ENCODE measurements at regions not wholly inside any gene's neighbourhood (a gene's known extent, or its start where the extent isn't known, plus 50 kb on each side); places are given as distances from the start of the nearest gene placed in this dataset.

DNA sequence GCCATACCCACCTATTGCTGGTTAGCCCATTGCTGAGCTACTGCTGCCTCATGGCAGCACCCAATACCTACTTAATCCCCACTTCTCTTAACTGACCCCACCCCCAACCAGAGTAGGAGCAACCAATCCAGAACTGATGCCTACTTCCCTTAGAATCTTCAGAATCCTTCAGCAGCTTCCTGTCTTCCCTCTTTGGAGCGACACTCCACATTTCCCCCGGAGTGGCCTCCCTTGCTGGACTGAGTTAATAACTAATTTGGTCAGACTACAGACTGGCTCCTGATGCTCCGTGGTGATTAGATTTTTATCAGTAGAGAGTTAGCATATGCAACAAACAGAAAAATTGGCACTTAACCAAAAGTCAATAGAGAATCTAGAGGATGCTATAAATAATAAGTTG lies 51.2 kb upstream of the UBR2 start:
- DNase-seq (ENCODE audit: low read depth) = no peak

DNA sequence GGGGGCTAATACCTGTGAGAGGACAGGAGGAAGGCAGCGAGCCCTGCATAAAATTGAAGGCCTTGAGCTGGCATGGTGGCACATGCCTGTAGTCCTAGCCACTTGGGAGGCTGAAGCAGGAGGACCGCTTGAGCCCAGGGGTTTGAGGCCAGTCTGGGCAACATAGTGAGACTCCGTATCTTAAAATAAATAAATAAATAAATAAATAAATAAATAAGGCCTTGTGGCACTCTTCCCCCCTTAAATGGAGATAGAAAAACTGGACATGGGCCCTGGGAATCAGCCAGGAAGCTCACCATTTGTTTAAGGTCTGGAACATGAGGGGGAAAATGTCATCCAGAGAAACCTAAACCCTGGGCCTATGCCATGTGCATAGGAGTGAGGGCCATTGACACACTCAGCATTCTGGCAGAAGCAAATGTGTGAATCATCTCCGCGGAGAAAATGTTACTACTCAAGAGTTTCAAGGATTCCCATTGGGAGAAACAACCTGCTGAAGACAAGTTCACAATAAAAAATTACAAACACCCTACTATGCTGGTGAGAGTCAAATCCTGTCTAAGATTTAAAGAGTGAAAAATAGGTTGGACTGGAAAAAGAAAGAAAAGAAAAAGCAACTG lies 51.9 kb upstream of the UBR2 start:
- DNase-seq (ENCODE audit: low read depth) = no peak

DNA sequence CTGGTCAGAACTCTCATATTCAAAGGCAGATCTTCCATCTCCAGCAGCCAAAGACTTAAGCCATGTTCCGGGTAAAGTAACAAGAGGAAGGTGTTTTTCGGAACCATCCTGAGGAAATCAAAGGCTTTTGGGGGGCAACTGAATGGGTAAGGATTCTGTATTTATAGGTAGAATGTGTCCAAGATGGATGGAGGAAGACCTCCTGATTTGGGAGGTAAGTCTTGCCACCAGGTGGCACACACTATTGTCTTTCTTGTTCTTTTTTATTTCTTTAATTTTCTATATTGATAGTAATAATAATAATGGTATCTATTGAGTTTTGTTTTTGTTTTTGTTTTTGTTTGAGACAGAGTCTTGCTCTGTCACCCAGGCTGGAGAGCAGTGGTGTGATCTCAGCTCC lies 53.0 kb upstream of the UBR2 start:
- DNase-seq (ENCODE audit: low read depth) = no peak

DNA sequence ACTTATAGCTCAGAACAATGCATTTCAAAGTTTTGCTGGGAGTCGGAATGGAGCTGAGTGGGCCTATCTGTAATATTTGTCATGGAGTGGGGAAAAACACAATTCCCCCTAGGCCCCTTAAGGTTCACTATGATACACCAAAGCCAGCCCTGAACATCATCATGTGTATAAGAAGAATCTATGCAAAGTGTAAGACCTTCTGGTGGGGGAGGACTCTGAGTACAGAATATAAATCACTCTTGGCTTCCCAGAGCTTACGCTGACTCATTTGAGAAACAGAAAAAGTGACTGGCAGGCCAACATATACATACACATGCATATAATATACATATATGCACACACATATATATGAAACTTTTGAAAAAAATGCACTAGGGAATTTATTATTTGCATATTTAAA lies 54.1 kb upstream of the UBR2 start:
- DNase-seq (ENCODE audit: low read depth) = no peak

DNA sequence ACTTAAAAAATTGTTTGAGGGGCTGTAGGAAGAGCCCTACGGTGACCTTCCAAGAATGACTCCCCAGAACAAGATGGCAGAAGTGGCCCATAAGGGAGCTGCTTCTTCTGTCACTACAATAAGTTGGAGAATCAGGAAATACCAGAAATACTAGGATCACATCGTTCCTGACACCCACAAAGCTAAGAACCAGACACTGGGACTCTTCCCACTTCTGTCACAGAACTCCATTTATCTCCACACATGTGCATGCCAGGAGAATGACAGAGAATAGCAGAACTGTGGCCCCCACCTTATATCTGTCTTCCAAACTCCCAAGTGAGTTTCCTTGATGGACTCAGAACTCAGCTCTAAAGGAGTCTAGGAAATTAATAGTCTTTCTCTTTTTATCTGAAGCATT lies 54.6 kb upstream of the UBR2 start:
- DNase-seq (ENCODE audit: low read depth) = no peak

DNA sequence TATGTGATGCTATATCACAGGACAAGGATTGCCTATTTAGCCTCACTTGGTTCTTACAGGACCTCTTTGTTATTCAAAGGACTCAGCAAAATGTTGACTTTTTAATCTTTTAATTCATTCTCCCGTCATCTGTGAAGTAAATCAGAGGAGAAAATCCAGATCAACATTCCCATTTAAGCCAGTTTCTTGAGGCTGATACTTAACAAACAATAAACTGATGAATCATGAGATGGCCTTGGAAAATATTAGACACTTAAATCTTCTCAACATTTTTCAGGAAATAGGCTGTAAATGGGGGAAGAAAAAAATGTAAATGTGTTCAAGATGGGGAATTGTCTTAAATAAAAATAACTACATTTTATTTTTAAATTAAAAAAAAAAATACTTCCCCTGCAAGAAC lies 55.9 kb upstream of the UBR2 start:
- no peak for DNase-seq (ENCODE audit: low read depth)

DNA sequence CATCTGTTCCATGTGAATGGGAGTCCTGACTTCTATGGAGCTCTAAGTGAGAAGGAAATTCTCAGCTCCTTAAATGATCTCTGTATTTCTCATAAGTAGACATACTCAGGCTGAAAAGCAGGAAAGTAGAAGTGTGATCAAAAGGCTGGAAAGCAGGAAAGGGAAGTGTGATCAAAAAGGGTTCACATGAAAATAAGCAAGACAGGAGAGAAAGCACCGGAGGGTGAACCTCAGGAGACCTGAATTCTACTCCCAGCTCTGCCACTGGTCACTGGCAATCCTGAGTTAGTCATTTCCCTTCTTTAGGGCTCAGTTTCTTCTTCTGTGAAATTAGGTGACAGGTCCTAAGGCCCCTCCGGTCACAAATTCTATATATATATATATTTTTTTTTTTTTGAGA lies 55.5 kb upstream of the TRERF1 start:
- DNase-seq (ENCODE audit: low read depth) = no peak

DNA sequence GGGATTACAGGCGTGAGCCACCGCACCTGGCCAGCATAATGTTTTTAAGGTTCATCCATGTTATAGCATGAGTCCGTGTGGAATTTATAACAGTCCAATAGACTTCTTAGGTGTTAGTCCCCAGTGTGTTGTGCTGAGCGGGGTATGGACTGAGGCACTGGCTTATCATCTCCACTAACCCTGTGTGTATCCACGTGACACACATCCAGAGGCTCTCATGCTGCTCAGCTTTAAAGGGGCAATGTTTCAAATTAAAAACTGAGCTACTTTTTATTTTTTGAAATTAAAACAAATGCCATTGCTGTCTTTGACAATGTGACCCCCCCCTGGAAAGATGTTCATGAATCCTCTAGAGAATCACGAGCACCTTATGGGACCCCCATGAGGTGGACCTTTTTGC lies 54.3 kb upstream of the TRERF1 start:
- no peak for DNase-seq (ENCODE audit: low read depth)

DNA sequence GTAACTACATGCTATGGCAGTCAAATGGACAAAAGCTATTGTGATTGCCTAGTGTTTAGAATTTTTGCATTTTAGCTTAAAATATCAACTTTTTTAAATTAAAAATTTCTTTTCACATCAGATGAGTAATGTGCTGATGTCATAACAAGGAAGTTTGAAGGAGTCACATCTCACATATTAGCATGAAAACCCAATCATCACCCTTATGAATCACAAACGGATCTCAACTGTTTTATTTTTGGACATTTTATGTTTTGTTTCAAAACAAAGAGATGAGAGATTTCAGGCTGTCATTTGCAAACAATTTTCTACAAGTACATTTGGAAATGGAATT lies 53.6 kb upstream of the TRERF1 start:
- peak; percentile 59 for DNase-seq (ENCODE audit: low read depth)

DNA sequence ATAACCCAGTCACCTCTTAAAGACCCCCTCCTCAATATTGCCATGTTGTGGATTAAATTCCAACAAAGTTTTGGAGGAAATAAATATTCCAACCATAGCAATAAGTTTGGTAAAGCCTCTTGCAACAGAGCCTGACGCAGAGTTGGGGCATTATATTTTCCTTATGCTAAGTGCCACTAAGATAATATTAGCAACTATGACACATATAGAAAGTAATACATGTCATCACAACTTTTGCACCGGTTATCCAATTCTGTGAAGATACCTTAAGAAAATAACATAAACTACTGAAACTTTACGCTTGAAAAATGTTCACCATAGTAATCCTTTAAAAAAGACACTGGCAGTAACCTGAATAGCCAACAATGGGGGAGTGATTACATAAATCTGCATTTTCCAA lies 52.2 kb upstream of the TRERF1 start:
- no peak for DNase-seq (ENCODE audit: low read depth)

DNA sequence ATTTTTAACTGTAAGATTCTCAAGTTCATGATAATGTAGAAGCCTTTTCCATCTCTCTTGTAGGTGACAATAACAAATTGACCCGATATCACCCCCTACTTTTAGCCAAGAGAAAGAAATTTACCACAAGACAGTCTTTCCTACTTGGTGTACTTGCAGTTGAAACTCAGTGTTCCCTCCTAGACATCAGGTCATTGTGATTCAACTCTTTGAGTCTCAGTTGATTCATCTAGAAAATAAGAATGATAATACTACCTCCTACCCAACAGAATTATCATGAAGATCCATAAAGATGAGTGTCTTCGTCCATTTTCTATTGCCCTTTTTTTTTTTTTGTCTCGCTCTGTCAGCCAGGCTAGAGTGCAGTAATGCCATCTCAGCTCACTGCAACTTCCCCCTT lies 51.3 kb upstream of the TRERF1 start:
- no peak for DNase-seq (ENCODE audit: low read depth)

DNA sequence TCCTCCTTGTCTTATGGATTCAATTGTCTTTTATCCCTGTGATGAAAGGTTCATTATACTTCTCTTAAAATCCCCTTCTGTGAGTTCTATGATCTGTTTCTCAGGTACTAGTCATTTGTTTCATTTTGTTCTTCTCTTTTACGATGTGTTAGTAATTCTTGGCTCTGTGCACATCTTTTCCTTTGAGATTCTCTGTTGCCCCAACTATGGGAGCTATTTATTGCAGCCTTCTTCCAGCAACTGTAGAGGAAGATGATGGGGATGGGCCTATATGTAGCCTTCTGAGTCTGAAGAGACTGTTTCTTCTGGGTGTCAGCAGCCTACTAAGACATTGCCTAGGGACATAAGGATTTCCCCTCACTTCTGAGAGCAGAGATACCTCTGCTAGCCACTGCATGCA lies 50.4 kb upstream of the TRERF1 start:
- DNase-seq (ENCODE audit: low read depth) = no peak
